OCI-LY7 (cell line): ENCODE measurements at regions not wholly inside any gene's neighbourhood (a gene's known extent, or its start where the extent isn't known, plus 50 kb on each side); places are given as distances from the start of the nearest gene placed in this dataset.

Experiments used
- BruUV-seq: library from RNA; stranded (reverse); fragments of 400-500 nt; replicated peaks from 2 replicates; lab custom pipeline; 2021; lab: Mats Ljungman, UMichigan
- CTCF ChIA-PET: fragments of 300-600 bp; sonication (Branson Sonifier 250); formaldehyde crosslinking; loops from one replicate; lab custom pipeline; 2022; ENCODE audit warnings: antibody characterized with exemption; ENCODE audit not compliant: unreplicated experiment; lab: Charles Lee
- POLR2A ChIA-PET: fragments of 300-600 bp; sonication (Branson Sonifier 250); formaldehyde crosslinking; loops from one replicate; lab custom pipeline; 2022; ENCODE audit warnings: antibody characterized with exemption; lab: Charles Lee
- DNase-seq: peaks from one replicate; pipeline ENCODE4 v3.0.0-alpha.2; 2015; ENCODE audit warnings: low spot score
- H2AFZ ChIP-seq: fragments of 200-600 bp; sonication (generic), shearing (Covaris generic); 2 replicates; pipeline ENCODE4 v1.6.1; 2014; ENCODE audit warnings: mild to moderate bottlenecking, antibody characterized with exemption, low read length, moderate library complexity
- H3K27ac ChIP-seq: fragments of 200-600 bp; sonication (generic); 2 replicates; pipeline ENCODE4 v1.5.1; 2014; ENCODE audit warnings: mixed run types, low read depth, mild to moderate bottlenecking, moderate library complexity, low read length, inconsistent platforms; ENCODE audit not compliant: poor library complexity, severe bottlenecking
- H3K36me3 ChIP-seq: fragments of 200-600 bp; sonication (generic); 2 replicates; pipeline ENCODE4 v1.6.1; 2014; ENCODE audit warnings: mild to moderate bottlenecking, antibody characterized with exemption, low read length, moderate library complexity, mixed read lengths; ENCODE audit not compliant: insufficient read depth
- H3K4me1 ChIP-seq: fragments of 200-600 bp; sonication (generic); 2 replicates; pipeline ENCODE4 v1.5.1; 2014; ENCODE audit warnings: mild to moderate bottlenecking, low read length; ENCODE audit not compliant: insufficient read depth, poor library complexity, severe bottlenecking
- H3K4me2 ChIP-seq: fragments of 200-600 bp; sonication (generic); 2 replicates; pipeline ENCODE4 v1.6.1; 2014; ENCODE audit warnings: mild to moderate bottlenecking, low read length
- H3K4me3 ChIP-seq: fragments of 200-600 bp; sonication (generic); 2 replicates; pipeline ENCODE4 v1.5.1; 2014; ENCODE audit warnings: mild to moderate bottlenecking, low read depth, low read length; ENCODE audit not compliant: poor library complexity, severe bottlenecking
- H3K79me2 ChIP-seq: fragments of 200-600 bp; sonication (generic); 2 replicates; pipeline ENCODE4 v1.6.1; 2016; ENCODE audit warnings: low read depth, mild to moderate bottlenecking, low read length, moderate library complexity, mixed read lengths; ENCODE audit not compliant: insufficient read depth
- H3K9me2 ChIP-seq: fragments of 200-600 bp; sonication (generic); 2 replicates; pipeline ENCODE4 v1.6.1; 2016; ENCODE audit warnings: mild to moderate bottlenecking, low read length, mixed read lengths; ENCODE audit not compliant: insufficient read depth
- H3K9me3 ChIP-seq: fragments of 200-600 bp; sonication (generic); 2 replicates; pipeline ENCODE4 v1.6.1; 2014; ENCODE audit warnings: mild to moderate bottlenecking, mixed run types, low read length, mixed read lengths
- H4K20me1 ChIP-seq: fragments of 200-600 bp; sonication (generic); 2 replicates; pipeline ENCODE4 v1.6.1; 2014; ENCODE audit warnings: mild to moderate bottlenecking, antibody characterized with exemption, low read length, moderate library complexity, mixed read lengths; ENCODE audit not compliant: insufficient read depth
- EZH2phosphoT487 ChIP-seq: fragments of 200-600 bp; sonication (generic); IDR thresholded peaks from 2 replicates; pipeline ENCODE4 v1.6.1; 2018; ENCODE audit warnings: low read depth, borderline replicate concordance, mild to moderate bottlenecking, mixed run types, antibody characterized with exemption, low read length, moderate library complexity, mixed read lengths
- intact Hi-C: fragments of 100-400 bp; cut with micrococcal nuclease; formaldehyde crosslinking; loops from one replicate; pipeline ENCODE4 v1.10.0; 2022; ENCODE audit not compliant: unreplicated experiment
- TF ChIP-seq, protein P1 (sequence below): fragments of 200-600 bp; sonication (generic); conservative IDR thresholded peaks from 2 replicates; pipeline ENCODE4 v1.5.1; 2014; ENCODE audit warnings: mild to moderate bottlenecking, antibody characterized with exemption, low read length, moderate library complexity, mixed read lengths

- H3K4me3 ChIP-seq, result no peak overlapping the region
- no peaks in the 10 kb centered on the region for H3K36me3 ChIP-seq
- no peak overlapping the region for H2AFZ ChIP-seq
- H4K20me1 ChIP-seq, result no peaks in the 10 kb centered on the region
- BruUV-seq, result no TSS peak
- no peaks in the 10 kb centered on the region for H3K9me2 ChIP-seq
- no peaks in the 10 kb centered on the region for H3K79me2 ChIP-seq
- no peaks in the 10 kb centered on the region for H3K4me1 ChIP-seq
- H3K9me3 ChIP-seq, result no peaks in the 10 kb centered on the region
- TF ChIP-seq, protein P1, sequence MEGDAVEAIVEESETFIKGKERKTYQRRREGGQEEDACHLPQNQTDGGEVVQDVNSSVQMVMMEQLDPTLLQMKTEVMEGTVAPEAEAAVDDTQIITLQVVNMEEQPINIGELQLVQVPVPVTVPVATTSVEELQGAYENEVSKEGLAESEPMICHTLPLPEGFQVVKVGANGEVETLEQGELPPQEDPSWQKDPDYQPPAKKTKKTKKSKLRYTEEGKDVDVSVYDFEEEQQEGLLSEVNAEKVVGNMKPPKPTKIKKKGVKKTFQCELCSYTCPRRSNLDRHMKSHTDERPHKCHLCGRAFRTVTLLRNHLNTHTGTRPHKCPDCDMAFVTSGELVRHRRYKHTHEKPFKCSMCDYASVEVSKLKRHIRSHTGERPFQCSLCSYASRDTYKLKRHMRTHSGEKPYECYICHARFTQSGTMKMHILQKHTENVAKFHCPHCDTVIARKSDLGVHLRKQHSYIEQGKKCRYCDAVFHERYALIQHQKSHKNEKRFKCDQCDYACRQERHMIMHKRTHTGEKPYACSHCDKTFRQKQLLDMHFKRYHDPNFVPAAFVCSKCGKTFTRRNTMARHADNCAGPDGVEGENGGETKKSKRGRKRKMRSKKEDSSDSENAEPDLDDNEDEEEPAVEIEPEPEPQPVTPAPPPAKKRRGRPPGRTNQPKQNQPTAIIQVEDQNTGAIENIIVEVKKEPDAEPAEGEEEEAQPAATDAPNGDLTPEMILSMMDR, result no peak
- no peak for TF ChIP-seq EZH2phosphoT487
- POLR2A ChIA-PET, result interaction anchor here (0.6 kb wide), 1 partner anchor 13 kb away, joined by 5 read pairs; no protein-coding TSS in a partner anchor
- DNase-seq, result no peak
- H3K27ac ChIP-seq, result no peak overlapping the region
- intact Hi-C loops, result no loop called here
- H3K4me2 ChIP-seq, result no peak overlapping the region
- CTCF ChIA-PET, result no interaction called here
These were observed 663.7 kb upstream of the TENM3 start for GRCh38 chr4:181579486-181579885.

- intact Hi-C loops, result no loop called here
- H3K4me1 ChIP-seq, result no peaks in the 10 kb centered on the region
- POLR2A ChIA-PET, result interaction anchor here (0.5 to 0.7 kb wide), 3 partner anchors 100 to 1087 kb away, joined by 3 to 5 read pairs (median 5); no protein-coding TSS in a partner anchor
- H3K4me2 ChIP-seq, result no peak overlapping the region
- DNase-seq, result no peak
- no peak overlapping the region for H2AFZ ChIP-seq
- H4K20me1 ChIP-seq, result no peaks in the 10 kb centered on the region
- no peak for TF ChIP-seq EZH2phosphoT487
- TF ChIP-seq, protein P1, result no peak
- H3K9me3 ChIP-seq, result no peaks in the 10 kb centered on the region
- no TSS peak for BruUV-seq
- no peak overlapping the region for H3K4me3 ChIP-seq
- H3K27ac ChIP-seq, result no peak overlapping the region
- CTCF ChIA-PET, result no interaction called here
- no peaks in the 10 kb centered on the region for H3K9me2 ChIP-seq
- no peaks in the 10 kb centered on the region for H3K36me3 ChIP-seq
- no peaks in the 10 kb centered on the region for H3K79me2 ChIP-seq
These were observed 661.2 kb upstream of the TENM3 start for GRCh38 chr4:181581983-181582382.

DNA sequence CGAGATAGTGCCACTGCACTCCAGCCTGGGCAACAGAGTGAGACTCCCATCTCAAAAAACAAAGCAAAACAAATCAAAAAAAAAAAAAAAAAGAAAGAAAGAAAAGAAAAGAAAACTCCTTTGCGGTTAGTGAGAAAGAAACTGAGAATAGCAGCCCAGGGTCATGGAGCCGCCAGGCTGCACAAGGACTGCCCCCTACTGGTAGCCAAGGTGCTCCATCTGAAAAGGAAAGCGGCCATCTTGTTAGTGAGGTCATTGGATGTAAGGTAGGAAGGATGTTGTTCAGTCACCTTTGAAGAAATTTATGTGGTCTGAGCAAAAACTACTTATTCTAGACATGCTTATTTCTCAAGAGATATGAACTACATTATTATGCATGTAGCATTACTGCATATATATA, 660.6 kb upstream of the TENM3 start:
- H3K4me2 ChIP-seq, result no peak overlapping the region
- no peaks in the 10 kb centered on the region for H3K9me2 ChIP-seq
- intact Hi-C loops, result no loop called here
- no peaks in the 10 kb centered on the region for H3K36me3 ChIP-seq
- TF ChIP-seq, protein P1, result peak; percentile 59
- no peak for TF ChIP-seq EZH2phosphoT487
- H3K79me2 ChIP-seq, result no peaks in the 10 kb centered on the region
- H3K9me3 ChIP-seq, result no peaks in the 10 kb centered on the region
- ChIA-PET POLR2A (interaction anchor here (0.7 kb wide), 1 partner anchor 1088 kb away, joined by 5 read pairs; no protein-coding TSS in a partner anchor), CTCF (no interaction called here)
- no peak overlapping the region for H3K27ac ChIP-seq
- H4K20me1 ChIP-seq, result no peaks in the 10 kb centered on the region
- no TSS peak for BruUV-seq
- peak; percentile 5 for DNase-seq
- H3K4me3 ChIP-seq, result no peak overlapping the region
- no peaks in the 10 kb centered on the region for H3K4me1 ChIP-seq
- H2AFZ ChIP-seq, result no peak overlapping the region
